ENCODE measurements at regions not wholly inside any gene's neighbourhood (a gene's known extent, or its start where the extent isn't known, plus 50 kb on each side); places are given as distances from the start of the nearest gene placed in this dataset.

GRCh38 chr20:24095756-24096155 is 107.2 kb upstream of the GGTLC1 start:
- peak; percentile 13 for DNase-seq (ENCODE audit: low read depth)
- no peak for TF ChIP-seq CTCF (conservative IDR thresholded peaks at IDR 0.05; ENCODE audit: low read depth, low read length)
- no peak overlapping the region for H3K4me3 ChIP-seq (ENCODE audit: low read depth, low read length)

GRCh38 chr20:24095303-24095702 is 106.7 kb upstream of the GGTLC1 start:
- no peak for DNase-seq (ENCODE audit: low read depth)
- no peak for TF ChIP-seq CTCF (conservative IDR thresholded peaks at IDR 0.05; ENCODE audit: low read depth, low read length)
- no peak overlapping the region for H3K4me3 ChIP-seq (ENCODE audit: low read depth, low read length)

- TF ChIP-seq CTCF (conservative IDR thresholded peaks at IDR 0.05; ENCODE audit: low read depth, low read length), result no peak
- no peak for DNase-seq (ENCODE audit: low read depth)
- no peak overlapping the region for H3K4me3 ChIP-seq (ENCODE audit: low read depth, low read length)
These were observed 101.0 kb upstream of the GGTLC1 start for GRCh38 chr20:24089576-24089975.

GRCh38 chr20:24086121-24086520 is 97.5 kb upstream of the GGTLC1 start:
- no peak overlapping the region for H3K4me3 ChIP-seq (ENCODE audit: low read depth, low read length)
- no peak for DNase-seq (ENCODE audit: low read depth)
- TF ChIP-seq CTCF (conservative IDR thresholded peaks at IDR 0.05; ENCODE audit: low read depth, low read length), result no peak

- DNase-seq (ENCODE audit: low read depth), result no peak
- H3K4me3 ChIP-seq (ENCODE audit: low read depth, low read length), result no peak overlapping the region
- TF ChIP-seq CTCF (conservative IDR thresholded peaks at IDR 0.05; ENCODE audit: low read depth, low read length), result no peak
These were observed 95.7 kb upstream of the GGTLC1 start for GRCh38 chr20:24084281-24084680.

- no peak for DNase-seq (ENCODE audit: low read depth)
- no peak overlapping the region for H3K4me3 ChIP-seq (ENCODE audit: low read depth, low read length)
- TF ChIP-seq CTCF (conservative IDR thresholded peaks at IDR 0.05; ENCODE audit: low read depth, low read length), result no peak
These were observed 92.5 kb upstream of the GGTLC1 start for GRCh38 chr20:24081077-24081476.

- H3K4me3 ChIP-seq (ENCODE audit: low read depth, low read length), result no peak overlapping the region
- DNase-seq (ENCODE audit: low read depth), result no peak
- no peak for TF ChIP-seq CTCF (conservative IDR thresholded peaks at IDR 0.05; ENCODE audit: low read depth, low read length)
These were observed 91.3 kb upstream of the GGTLC1 start for GRCh38 chr20:24079661-24080412.

All from epithelial cell of proximal tubule (primary cell).